Esophagus squamous epithelium (tissue), 4 donors: ENCODE measurements at regions not wholly inside any gene's neighbourhood (a gene's known extent, or its start where the extent isn't known, plus 50 kb on each side); places are given as distances from the start of the nearest gene placed in this dataset.

Experiments
- POLR2A ChIP-seq, 4 donors: fragments of 450-650 bp; IDR thresholded peaks; one replicate each; pipeline ENCODE4 v1.6.1; 2017; ENCODE audit warnings: antibody characterized with exemption in 4 of 4, mild to moderate bottlenecking in 4 of 4, moderate library complexity in 3 of 4
- TF ChIP-seq, protein P1 (sequence below), 6 experiments: fragments of 450-650 bp in 4 of 6; fragments of 200-600 bp in 2 of 6; sonication (generic) in 2 of 6; IDR thresholded peaks; one replicate each; pipeline ENCODE4 v1.5.1; 2016 to 2019; ENCODE audit warnings: antibody characterized with exemption in 6 of 6, mild to moderate bottlenecking in 4 of 6, moderate library complexity in 4 of 6

DNA sequence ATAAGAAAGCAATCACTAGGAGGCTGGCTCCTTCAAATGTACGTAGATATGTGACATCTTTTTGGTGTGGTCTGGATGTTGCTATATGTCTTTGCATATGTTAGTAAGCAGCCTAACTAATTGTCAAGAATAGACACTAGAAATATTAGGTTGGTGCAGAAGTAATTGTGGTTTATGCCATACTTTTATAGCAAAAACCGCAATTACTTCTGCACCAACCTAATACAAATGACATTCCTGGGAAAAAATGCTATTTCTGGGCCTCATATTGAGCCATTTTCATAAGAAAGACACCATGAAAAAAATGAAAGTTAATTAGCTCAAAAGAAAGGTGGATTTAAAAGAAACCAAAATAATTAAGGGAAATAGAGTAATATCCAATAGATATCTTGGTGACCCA, 555.8 kb downstream of the ZNF385D start:
- TF ChIP-seq, protein P1, sequence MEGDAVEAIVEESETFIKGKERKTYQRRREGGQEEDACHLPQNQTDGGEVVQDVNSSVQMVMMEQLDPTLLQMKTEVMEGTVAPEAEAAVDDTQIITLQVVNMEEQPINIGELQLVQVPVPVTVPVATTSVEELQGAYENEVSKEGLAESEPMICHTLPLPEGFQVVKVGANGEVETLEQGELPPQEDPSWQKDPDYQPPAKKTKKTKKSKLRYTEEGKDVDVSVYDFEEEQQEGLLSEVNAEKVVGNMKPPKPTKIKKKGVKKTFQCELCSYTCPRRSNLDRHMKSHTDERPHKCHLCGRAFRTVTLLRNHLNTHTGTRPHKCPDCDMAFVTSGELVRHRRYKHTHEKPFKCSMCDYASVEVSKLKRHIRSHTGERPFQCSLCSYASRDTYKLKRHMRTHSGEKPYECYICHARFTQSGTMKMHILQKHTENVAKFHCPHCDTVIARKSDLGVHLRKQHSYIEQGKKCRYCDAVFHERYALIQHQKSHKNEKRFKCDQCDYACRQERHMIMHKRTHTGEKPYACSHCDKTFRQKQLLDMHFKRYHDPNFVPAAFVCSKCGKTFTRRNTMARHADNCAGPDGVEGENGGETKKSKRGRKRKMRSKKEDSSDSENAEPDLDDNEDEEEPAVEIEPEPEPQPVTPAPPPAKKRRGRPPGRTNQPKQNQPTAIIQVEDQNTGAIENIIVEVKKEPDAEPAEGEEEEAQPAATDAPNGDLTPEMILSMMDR (IDR thresholded peaks at IDR 0.05), result no peak
- TF ChIP-seq POLR2A (IDR thresholded peaks at IDR 0.05), result no peak
